ENCODE measurements at regions not wholly inside any gene's neighbourhood (a gene's known extent, or its start where the extent isn't known, plus 50 kb on each side); places are given as distances from the start of the nearest gene placed in this dataset.
"Not testable (repeated sequence)": the region's sequence is repeated elsewhere in the genome, so short reads cannot be mapped to it uniquely, and the experiment has no call there.

- DNase-seq: no peak
These were observed 66.0 kb downstream of the KBTBD8 start for GRCh38 chr3:67064105-67064504.

DNA sequence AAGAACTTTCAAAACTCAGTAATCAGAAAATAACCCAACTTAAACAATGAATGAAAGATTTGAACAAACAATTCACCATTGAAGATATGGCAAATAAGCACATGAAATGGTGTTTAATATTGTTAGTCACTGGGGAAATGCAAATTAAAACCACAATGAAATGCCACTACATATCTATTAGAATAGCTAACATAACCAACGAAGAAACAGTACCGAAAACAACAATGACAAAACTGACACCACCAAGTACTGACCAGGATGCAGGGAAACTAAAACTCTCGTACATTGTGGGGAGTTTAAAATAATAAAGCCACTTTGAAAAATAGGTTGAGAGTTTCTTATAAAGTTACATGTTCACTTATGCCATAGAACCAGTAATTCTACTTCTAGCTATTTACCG, 69.1 kb downstream of the KBTBD8 start:
- DNase-seq: no peak

- DNase-seq: not testable (repeated sequence)
These were observed 74.5 kb downstream of the KBTBD8 start for GRCh38 chr3:67072640-67073039.

GRCh38 chr3:67073812-67074211, 75.7 kb downstream of the KBTBD8 start:
- DNase-seq: no peak

GRCh38 chr3:67075295-67075694, 77.2 kb downstream of the KBTBD8 start:
- no peak for DNase-seq

DNA sequence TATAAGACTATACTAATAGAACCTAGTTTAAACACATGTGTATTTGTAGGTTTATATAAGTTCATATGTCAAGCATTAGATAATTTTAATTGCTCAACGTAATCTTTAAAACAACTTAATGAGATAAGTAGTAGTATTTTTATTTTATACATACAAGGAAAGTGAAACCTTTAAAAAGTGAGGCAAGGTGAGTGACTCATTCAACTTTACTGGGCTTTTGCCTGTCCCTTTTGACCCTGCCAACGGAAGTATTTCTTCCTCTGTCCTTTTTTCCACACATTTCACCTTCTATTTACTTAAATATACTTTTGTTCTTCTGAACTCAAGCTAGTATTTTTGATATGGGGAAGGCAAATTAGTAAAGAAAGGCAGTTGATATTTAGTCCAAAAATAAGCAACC, 78.5 kb downstream of the KBTBD8 start:
- DNase-seq: no peak

DNA sequence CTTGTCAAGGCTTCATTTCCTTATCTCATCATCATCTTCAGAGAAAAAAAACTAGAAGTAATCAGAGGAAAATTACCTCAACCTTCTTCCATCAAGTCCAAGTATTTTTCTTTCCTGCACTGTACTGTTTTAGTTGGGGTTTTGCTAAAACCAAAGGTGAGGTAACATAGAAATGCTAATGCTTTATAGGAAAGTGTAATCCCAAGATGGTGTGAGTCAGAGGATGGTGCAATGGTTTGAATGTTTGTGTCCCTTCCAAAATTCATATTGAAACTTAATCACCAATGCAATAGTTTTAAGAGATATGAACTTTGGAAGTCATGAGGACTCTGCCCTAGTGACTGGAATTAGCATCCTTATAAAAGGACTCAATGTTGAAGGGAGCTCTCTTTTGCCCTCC, 79.5 kb downstream of the KBTBD8 start:
- no peak for DNase-seq

DNA sequence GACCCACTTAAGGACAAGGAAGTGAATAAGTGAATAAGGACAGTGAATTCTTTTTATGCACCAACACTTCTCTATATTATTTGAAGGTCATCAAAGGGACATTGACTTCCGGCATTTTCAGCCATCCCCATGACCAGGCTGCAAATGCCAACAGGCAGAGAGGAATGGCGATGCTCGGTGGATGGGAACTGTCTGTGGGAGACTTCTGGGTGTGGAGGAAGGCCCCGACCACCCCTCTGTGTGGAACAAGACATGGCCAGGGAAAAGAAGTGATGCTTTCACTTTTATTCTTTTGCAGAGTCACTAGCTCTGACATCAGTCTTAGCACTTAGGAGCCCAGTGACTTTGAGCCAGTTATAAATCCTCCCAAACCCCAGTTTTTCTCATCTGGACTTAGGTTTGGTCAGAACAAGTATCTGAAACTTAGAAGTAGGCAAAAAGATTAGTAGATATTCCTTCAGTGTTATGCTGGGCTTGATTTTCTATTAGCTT, 84.5 kb downstream of the KBTBD8 start:
- DNase-seq: no peak

- no peak for DNase-seq
These were observed 85.2 kb downstream of the KBTBD8 start for GRCh38 chr3:67083277-67083676.

- no peak for DNase-seq
These were observed 89.7 kb downstream of the KBTBD8 start for GRCh38 chr3:67087788-67088187.

GRCh38 chr3:67090474-67090873, 92.4 kb downstream of the KBTBD8 start:
- DNase-seq: no peak

DNA sequence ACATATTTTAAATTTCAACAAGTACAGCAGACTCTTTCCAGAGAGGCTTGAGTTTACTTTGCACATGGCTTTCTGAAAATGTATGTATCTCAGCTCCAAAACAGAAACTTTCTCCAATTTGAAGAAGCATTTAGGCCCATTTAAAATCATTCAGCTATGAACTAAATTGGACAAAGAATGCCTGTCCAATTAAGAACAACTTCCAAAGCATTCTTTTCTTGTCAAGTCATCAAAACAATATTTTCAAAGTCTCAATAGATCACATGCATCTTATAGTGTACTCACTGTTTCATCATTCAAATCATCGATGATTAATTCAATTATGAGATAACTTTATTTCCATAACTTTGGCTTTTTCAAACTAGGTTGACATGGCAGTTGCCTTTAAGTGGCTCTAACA, 95.2 kb downstream of the KBTBD8 start:
- DNase-seq: no peak

DNA sequence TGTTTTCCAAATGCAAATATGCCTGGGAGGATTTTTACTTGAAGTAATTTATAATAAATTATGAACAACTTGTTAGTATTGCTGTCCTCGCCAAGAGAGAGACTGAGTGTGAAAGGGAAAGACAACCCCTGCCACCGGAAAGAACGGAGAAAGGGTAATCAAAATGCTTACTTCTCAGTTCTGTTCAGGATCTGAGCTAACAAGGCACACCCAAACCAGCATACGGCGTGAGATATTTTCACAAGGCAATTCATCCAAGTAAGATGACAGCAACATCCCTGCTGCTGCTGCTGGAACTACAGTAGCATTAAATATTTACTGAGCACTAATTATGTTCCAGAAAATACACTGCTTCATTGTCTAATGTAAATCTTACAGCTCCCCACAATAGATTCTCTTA, 96.1 kb downstream of the KBTBD8 start:
- DNase-seq: peak in 1 of 3 experiments; percentile 55

DNA sequence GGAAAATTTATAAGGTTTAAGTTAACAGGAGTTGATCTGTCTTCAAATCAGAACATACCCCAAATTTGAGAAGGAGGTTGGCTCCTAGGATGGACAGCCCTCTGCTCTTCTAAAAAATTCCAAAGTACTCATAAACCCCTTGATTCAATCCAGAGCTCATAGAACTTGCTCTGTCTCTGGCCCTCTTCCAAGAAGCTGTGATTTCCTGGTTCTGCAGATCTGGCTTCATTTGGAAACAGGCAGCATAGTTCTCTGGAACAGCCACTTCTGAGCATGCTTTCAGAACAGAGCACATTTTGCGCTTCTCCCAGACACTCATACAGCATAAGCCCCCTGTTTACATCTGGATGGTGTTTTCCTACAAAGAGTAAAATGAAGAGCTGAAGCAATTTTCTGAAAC, 96.7 kb downstream of the KBTBD8 start:
- DNase-seq: peak in 1 of 3 experiments; percentile 40

- DNase-seq: no peak
These were observed 106.3 kb downstream of the KBTBD8 start for GRCh38 chr3:67104388-67104787.

DNA sequence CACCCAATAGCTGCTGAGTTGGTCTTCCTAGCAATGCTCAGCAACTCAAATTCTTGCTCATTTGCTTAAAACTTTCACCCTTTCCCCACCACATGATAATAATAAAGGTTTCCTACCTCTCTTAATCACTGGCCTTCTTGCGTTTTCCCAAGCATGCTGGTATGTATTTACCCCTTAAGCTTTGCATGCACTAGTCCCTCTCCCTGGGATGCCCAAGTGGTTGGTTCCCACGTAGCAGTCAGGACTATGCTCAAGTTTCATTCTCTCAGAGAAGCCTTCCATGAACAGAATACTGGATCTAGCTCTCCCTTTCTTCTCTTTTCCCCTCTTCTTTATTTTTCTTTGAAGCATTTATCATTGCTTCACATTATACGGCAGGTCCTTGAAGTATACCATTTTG, 108.8 kb downstream of the KBTBD8 start:
- no peak for DNase-seq

DNA sequence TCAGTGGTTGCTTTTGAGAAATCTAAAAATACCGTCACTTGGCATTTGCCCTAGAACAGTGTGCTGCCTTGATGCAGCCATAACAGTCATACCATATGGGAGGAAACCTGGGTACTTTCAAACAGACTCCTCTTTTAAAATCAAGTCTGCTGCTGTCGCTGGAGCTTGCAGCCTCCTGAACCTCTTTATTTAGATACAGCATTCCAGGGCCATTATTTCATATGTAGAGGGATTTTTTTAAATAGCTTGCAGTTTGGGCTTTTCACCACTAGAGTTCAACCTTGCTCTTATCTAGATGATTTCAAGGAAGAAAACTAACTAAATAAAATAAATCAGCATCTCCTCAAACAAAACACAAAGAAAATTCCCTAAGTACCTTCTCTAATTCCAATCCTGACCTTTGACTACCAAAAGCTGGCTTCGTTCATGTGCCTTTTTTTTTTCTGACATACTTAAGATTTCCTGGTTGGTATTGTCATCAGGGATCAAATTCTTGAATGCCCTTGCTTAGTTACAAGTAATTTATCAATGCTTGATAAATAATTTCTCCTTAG, 111.6 kb downstream of the KBTBD8 start:
- peak in 2 of 3 experiments; percentile 28 to 60 for DNase-seq

DNA sequence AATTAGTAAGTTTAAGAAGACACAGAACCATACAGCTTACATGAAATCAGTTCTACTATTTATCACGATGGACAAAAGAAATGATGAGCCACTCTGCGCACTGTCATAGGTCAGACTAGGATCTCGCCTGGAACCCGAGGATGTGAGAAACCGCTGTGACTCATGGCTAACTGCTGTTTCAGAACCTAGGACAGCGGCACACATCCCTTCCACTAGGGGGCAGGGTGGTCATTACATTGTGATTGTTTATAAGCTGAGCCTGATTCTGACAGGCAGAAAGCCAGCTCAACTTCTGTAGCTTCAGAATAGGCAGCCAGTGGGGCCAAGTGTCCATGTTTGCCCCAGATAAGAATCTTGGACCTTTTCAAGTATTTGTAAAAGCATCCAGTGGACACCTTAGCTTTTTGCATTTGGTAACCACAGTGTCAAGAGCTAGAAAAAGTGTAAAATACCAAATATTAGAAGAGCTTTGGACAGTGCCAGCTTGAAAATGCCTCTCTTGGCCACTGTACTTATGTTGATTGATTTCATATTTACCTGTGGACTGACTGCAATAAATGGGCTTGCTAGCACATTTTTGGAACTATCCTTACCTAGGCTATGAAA, 115.8 kb downstream of the KBTBD8 start:
- DNase-seq: peak; percentile 49 to 86 (median 55)

DNA sequence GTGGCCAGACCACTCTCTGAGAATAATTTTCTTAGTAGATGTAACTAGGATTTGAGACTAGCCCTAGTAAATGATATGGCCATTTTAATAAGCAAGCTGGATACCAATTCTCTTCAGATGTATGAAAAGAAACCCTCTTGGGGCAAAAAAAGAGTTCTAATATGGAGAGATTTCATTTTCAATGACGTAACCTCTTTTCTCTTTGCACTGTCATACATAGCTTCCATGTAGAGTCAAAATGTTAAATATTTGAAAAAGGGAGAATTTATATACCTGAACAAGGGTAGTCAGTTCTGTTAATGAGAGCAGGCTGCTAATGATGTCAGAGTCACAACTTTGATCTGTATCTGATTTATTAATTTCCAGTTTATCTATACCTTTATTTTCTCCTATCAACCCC, 120.0 kb downstream of the KBTBD8 start:
- no peak for DNase-seq

GRCh38 chr3:67118635-67119034, 120.5 kb downstream of the KBTBD8 start:
- DNase-seq: no peak

DNA sequence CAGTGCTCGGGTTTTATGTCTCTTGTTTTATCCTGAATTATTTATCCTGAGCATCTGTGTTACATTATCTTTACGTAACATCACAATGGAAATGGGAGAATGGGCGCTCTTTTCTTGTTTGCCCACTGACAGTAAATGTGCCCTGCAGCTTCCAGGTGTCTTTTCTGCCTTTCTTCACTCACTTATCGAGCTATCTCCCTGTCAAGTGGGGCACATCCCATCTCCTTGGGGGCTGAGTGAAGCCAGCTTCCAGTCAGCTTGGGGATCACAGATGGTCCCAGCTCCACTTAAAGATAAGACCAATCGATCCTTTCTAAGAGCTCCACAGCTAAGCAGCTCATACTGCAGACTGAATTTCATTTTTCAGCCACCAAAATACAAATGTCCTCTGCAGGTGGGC, 125.8 kb downstream of the KBTBD8 start:
- no peak for DNase-seq

- DNase-seq: no peak
These were observed 129.1 kb downstream of the KBTBD8 start for GRCh38 chr3:67127254-67127653.

GRCh38 chr3:67142432-67142831, 144.3 kb downstream of the KBTBD8 start:
- no peak for DNase-seq

- DNase-seq: no peak
These were observed 147.6 kb downstream of the KBTBD8 start for GRCh38 chr3:67145738-67146137.

- DNase-seq: no peak
These were observed 156.3 kb downstream of the KBTBD8 start for GRCh38 chr3:67154429-67154828.

All from NCI-H1417 (cell line).